ENCODE measurements at regions not wholly inside any gene's neighbourhood (a gene's known extent, or its start where the extent isn't known, plus 50 kb on each side); places are given as distances from the start of the nearest gene placed in this dataset.

GRCh38 chr11:106466521-106467080 is 389.1 kb downstream of the AASDHPPT start:
- peak; percentile 78 for DNase-seq (ENCODE audit: low read depth)
- no peak for TF ChIP-seq CTCF (conservative IDR thresholded peaks at IDR 0.05; ENCODE audit: low read length)
- no peak overlapping the region for H3K4me3 ChIP-seq (ENCODE audit: low read length)

- DNase-seq (ENCODE audit: low read depth) = no peak
- H3K4me3 ChIP-seq (ENCODE audit: low read length) = no peak overlapping the region
- no peak for TF ChIP-seq CTCF (conservative IDR thresholded peaks at IDR 0.05; ENCODE audit: low read length)
Measured at GRCh38 chr11:106467501-106467900, 390.0 kb downstream of the AASDHPPT start.

GRCh38 chr11:106468086-106468485 is 390.6 kb downstream of the AASDHPPT start:
- TF ChIP-seq CTCF (conservative IDR thresholded peaks at IDR 0.05; ENCODE audit: low read length) = no peak
- DNase-seq (ENCODE audit: low read depth) = peak; percentile 22
- H3K4me3 ChIP-seq (ENCODE audit: low read length) = no peak overlapping the region

GRCh38 chr11:106468531-106468930 is 391.1 kb downstream of the AASDHPPT start:
- no peak for TF ChIP-seq CTCF (conservative IDR thresholded peaks at IDR 0.05; ENCODE audit: low read length)
- DNase-seq (ENCODE audit: low read depth) = no peak

GRCh38 chr11:106470230-106470629 is 392.8 kb downstream of the AASDHPPT start:
- no peak for TF ChIP-seq CTCF (conservative IDR thresholded peaks at IDR 0.05; ENCODE audit: low read length)
- no peak overlapping the region for H3K4me3 ChIP-seq (ENCODE audit: low read length)
- no peak for DNase-seq (ENCODE audit: low read depth)

More at GRCh38 chr11:106468531-106468930, 391.1 kb downstream of the AASDHPPT start:
- no peak overlapping the region for H3K4me3 ChIP-seq (ENCODE audit: low read length)

GRCh38 chr11:106471276-106471675 is 393.8 kb downstream of the AASDHPPT start:
- no peak for TF ChIP-seq CTCF (conservative IDR thresholded peaks at IDR 0.05; ENCODE audit: low read length)

GRCh38 chr11:106473089-106473722 is 395.7 kb downstream of the AASDHPPT start:
- DNase-seq (ENCODE audit: low read depth) = peak; percentile 12
- H3K4me3 ChIP-seq (ENCODE audit: low read length) = no peak overlapping the region
- TF ChIP-seq CTCF (conservative IDR thresholded peaks at IDR 0.05; ENCODE audit: low read length) = no peak

More at GRCh38 chr11:106471276-106471675, 393.8 kb downstream of the AASDHPPT start:
- DNase-seq (ENCODE audit: low read depth) = no peak
- no peak overlapping the region for H3K4me3 ChIP-seq (ENCODE audit: low read length)

All from AG10803 (cell line).